ENCODE measurements at regions not wholly inside any gene's neighbourhood (a gene's known extent, or its start where the extent isn't known, plus 50 kb on each side); places are given as distances from the start of the nearest gene placed in this dataset.

- no peak for DNase-seq
- Histone ChIP-seq H3K9me3 (peaks cover 0 to 26% (median 7%) of the 10 kb centered on the region in 11 donors), H3K27ac (no peak overlapping the region), H3K4me1 (no peaks in the 10 kb centered on the region), H3K4me3 (no peak overlapping the region), H3K27me3 (no peaks in the 10 kb centered on the region), H3K36me3 (no peaks in the 10 kb centered on the region)
- WGBS, 2 donors = 96 to 100% methylated on average over 1 of the region's 1 CpG
- ATAC-seq = no peak
- intact Hi-C loops (cut with DNase I) = no loop called here
- no peak for TF ChIP-seq CTCF (IDR thresholded peaks at IDR 0.05)
These were observed 82.1 kb upstream of the BMP4 start for GRCh38 chr14:54038724-54039123.

GRCh38 chr14:54039311-54039710 is 82.7 kb upstream of the BMP4 start:
- 68 to 80% methylated on average over 2 of the region's 2 CpGs for WGBS, 2 donors
- H3K4me1 ChIP-seq = no peaks in the 10 kb centered on the region
- no peaks in the 10 kb centered on the region for H3K36me3 ChIP-seq
- H3K27ac ChIP-seq = no peak overlapping the region
- ATAC-seq (no peak), DNase-seq (no peak)
- H3K4me3 ChIP-seq = no peak overlapping the region
- peaks cover 0 to 20% (median 7%) of the 10 kb centered on the region in 11 donors for H3K9me3 ChIP-seq
- TF ChIP-seq CTCF (IDR thresholded peaks at IDR 0.05) = no peak
- intact Hi-C loops (cut with DNase I) = no loop called here
- no peaks in the 10 kb centered on the region for H3K27me3 ChIP-seq

GRCh38 chr14:54040846-54041245 is 84.2 kb upstream of the BMP4 start:
- no peak for ATAC-seq
- no peak for TF ChIP-seq CTCF (IDR thresholded peaks at IDR 0.05)
- Histone ChIP-seq H3K4me1 (no peaks in the 10 kb centered on the region), H3K27ac (no peak overlapping the region), H3K9me3 (peaks cover 0 to 5% (median under 1%) of the 10 kb centered on the region in 11 donors), H3K4me3 (no peak overlapping the region), H3K36me3 (no peaks in the 10 kb centered on the region), H3K27me3 (no peaks in the 10 kb centered on the region)
- intact Hi-C loops (cut with DNase I) = no loop called here
- DNase-seq = no peak

- ATAC-seq (no peak), DNase-seq (no peak)
- no peak for TF ChIP-seq CTCF (IDR thresholded peaks at IDR 0.05)
- no peaks in the 10 kb centered on the region for H3K9me3 ChIP-seq
- H3K27me3 ChIP-seq = no peaks in the 10 kb centered on the region
- H3K36me3 ChIP-seq = no peaks in the 10 kb centered on the region
- WGBS, 2 donors = 38 to 55% methylated on average over 3 of the region's 3 CpGs
- H3K27ac ChIP-seq = no peak overlapping the region
- no peaks in the 10 kb centered on the region for H3K4me1 ChIP-seq
- no peak overlapping the region for H3K4me3 ChIP-seq
- intact Hi-C loops (cut with DNase I) = no loop called here
These were observed 89.6 kb upstream of the BMP4 start for GRCh38 chr14:54046250-54046649.

All from heart right ventricle (tissue), 16 donors.